ENCODE measurements at regions not wholly inside any gene's neighbourhood (a gene's known extent, or its start where the extent isn't known, plus 50 kb on each side); places are given as distances from the start of the nearest gene placed in this dataset.

DNA sequence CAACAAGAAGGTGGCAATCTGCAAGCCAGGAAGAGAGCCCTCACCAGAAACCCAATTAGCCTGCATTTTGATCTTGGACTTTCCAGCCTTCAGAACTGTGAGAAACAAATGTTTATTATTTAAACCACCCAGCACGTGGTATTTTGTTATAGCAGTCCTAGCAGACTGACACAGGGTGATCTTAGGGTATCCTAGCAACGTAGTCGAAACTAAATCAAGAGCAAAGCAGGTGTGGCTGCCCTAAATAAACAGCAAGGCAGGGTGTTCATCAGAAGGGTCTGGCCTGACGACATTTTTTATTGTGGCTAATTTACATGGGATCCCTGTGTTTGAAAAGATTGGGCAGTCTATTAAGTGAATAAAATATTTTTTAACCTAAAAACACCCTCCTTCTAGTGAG lies 198.8 kb downstream of the VEGFC start:
- no peaks in the 10 kb centered on the region for H3K4me1 Mint-ChIP-seq
- H3K36me3 Mint-ChIP-seq, result peaks cover 4% of the 10 kb centered on the region; the same call in 1 of the 2 replicates
- H3K27ac Mint-ChIP-seq, result no peak overlapping the region
- peaks cover 11% of the 10 kb centered on the region for H3K9me3 Mint-ChIP-seq
- no peak for DNase-seq (ENCODE audit: low spot score)
- H3K4me3 Mint-ChIP-seq, result no peak overlapping the region
- TF ChIP-seq TEAD1 (CRISPR knock-in tag; IDR thresholded peaks at IDR 0.05) (no peak), FOXK1 (CRISPR knock-in tag; IDR thresholded peaks at IDR 0.05) (no peak), ZNF219 (CRISPR knock-in tag; IDR thresholded peaks at IDR 0.05; ENCODE audit: borderline replicate concordance) (no peak), ZNF263 (CRISPR knock-in tag; IDR thresholded peaks at IDR 0.05; ENCODE audit: low read depth) (no peak), ESRRA (CRISPR knock-in tag; IDR thresholded peaks at IDR 0.05; ENCODE audit: borderline replicate concordance) (no peak), TCF7 (CRISPR knock-in tag; IDR thresholded peaks at IDR 0.05; ENCODE audit: low read depth) (no peak)
- TF ChIP-seq, protein P1, sequence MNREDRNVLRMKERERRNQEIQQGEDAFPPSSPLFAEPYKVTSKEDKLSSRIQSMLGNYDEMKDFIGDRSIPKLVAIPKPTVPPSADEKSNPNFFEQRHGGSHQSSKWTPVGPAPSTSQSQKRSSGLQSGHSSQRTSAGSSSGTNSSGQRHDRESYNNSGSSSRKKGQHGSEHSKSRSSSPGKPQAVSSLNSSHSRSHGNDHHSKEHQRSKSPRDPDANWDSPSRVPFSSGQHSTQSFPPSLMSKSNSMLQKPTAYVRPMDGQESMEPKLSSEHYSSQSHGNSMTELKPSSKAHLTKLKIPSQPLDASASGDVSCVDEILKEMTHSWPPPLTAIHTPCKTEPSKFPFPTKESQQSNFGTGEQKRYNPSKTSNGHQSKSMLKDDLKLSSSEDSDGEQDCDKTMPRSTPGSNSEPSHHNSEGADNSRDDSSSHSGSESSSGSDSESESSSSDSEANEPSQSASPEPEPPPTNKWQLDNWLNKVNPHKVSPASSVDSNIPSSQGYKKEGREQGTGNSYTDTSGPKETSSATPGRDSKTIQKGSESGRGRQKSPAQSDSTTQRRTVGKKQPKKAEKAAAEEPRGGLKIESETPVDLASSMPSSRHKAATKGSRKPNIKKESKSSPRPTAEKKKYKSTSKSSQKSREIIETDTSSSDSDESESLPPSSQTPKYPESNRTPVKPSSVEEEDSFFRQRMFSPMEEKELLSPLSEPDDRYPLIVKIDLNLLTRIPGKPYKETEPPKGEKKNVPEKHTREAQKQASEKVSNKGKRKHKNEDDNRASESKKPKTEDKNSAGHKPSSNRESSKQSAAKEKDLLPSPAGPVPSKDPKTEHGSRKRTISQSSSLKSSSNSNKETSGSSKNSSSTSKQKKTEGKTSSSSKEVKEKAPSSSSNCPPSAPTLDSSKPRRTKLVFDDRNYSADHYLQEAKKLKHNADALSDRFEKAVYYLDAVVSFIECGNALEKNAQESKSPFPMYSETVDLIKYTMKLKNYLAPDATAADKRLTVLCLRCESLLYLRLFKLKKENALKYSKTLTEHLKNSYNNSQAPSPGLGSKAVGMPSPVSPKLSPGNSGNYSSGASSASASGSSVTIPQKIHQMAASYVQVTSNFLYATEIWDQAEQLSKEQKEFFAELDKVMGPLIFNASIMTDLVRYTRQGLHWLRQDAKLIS (CRISPR knock-in tag; IDR thresholded peaks at IDR 0.05; ENCODE audit: borderline replicate concordance), result no peak
- TF ChIP-seq, protein P2, sequence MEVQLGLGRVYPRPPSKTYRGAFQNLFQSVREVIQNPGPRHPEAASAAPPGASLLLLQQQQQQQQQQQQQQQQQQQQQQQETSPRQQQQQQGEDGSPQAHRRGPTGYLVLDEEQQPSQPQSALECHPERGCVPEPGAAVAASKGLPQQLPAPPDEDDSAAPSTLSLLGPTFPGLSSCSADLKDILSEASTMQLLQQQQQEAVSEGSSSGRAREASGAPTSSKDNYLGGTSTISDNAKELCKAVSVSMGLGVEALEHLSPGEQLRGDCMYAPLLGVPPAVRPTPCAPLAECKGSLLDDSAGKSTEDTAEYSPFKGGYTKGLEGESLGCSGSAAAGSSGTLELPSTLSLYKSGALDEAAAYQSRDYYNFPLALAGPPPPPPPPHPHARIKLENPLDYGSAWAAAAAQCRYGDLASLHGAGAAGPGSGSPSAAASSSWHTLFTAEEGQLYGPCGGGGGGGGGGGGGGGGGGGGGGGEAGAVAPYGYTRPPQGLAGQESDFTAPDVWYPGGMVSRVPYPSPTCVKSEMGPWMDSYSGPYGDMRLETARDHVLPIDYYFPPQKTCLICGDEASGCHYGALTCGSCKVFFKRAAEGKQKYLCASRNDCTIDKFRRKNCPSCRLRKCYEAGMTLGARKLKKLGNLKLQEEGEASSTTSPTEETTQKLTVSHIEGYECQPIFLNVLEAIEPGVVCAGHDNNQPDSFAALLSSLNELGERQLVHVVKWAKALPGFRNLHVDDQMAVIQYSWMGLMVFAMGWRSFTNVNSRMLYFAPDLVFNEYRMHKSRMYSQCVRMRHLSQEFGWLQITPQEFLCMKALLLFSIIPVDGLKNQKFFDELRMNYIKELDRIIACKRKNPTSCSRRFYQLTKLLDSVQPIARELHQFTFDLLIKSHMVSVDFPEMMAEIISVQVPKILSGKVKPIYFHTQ (CRISPR knock-in tag; IDR thresholded peaks at IDR 0.05), result no peak
- TF ChIP-seq, protein P3, sequence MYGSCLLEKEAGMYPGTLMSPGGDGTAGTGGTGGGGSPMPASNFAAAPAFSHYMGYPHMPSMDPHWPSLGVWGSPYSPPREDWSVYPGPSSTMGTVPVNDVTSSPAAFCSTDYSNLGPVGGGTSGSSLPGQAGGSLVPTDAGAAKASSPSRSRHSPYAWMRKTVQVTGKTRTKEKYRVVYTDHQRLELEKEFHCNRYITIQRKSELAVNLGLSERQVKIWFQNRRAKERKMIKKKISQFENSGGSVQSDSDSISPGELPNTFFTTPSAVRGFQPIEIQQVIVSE (CRISPR knock-in tag; IDR thresholded peaks at IDR 0.05; ENCODE audit: borderline replicate concordance), result no peak
- TF ChIP-seq, protein P4, sequence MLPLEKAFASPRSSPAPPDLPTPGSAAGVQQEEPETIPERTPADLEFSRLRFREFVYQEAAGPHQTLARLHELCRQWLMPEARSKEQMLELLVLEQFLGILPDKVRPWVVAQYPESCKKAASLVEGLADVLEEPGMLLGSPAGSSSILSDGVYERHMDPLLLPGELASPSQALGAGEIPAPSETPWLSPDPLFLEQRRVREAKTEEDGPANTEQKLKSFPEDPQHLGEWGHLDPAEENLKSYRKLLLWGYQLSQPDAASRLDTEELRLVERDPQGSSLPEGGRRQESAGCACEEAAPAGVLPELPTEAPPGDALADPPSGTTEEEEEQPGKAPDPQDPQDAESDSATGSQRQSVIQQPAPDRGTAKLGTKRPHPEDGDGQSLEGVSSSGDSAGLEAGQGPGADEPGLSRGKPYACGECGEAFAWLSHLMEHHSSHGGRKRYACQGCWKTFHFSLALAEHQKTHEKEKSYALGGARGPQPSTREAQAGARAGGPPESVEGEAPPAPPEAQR (CRISPR knock-in tag; IDR thresholded peaks at IDR 0.05), result no peak
- TF ChIP-seq, protein P5, sequence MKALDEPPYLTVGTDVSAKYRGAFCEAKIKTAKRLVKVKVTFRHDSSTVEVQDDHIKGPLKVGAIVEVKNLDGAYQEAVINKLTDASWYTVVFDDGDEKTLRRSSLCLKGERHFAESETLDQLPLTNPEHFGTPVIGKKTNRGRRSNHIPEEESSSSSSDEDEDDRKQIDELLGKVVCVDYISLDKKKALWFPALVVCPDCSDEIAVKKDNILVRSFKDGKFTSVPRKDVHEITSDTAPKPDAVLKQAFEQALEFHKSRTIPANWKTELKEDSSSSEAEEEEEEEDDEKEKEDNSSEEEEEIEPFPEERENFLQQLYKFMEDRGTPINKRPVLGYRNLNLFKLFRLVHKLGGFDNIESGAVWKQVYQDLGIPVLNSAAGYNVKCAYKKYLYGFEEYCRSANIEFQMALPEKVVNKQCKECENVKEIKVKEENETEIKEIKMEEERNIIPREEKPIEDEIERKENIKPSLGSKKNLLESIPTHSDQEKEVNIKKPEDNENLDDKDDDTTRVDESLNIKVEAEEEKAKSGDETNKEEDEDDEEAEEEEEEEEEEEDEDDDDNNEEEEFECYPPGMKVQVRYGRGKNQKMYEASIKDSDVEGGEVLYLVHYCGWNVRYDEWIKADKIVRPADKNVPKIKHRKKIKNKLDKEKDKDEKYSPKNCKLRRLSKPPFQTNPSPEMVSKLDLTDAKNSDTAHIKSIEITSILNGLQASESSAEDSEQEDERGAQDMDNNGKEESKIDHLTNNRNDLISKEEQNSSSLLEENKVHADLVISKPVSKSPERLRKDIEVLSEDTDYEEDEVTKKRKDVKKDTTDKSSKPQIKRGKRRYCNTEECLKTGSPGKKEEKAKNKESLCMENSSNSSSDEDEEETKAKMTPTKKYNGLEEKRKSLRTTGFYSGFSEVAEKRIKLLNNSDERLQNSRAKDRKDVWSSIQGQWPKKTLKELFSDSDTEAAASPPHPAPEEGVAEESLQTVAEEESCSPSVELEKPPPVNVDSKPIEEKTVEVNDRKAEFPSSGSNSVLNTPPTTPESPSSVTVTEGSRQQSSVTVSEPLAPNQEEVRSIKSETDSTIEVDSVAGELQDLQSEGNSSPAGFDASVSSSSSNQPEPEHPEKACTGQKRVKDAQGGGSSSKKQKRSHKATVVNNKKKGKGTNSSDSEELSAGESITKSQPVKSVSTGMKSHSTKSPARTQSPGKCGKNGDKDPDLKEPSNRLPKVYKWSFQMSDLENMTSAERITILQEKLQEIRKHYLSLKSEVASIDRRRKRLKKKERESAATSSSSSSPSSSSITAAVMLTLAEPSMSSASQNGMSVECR (CRISPR knock-in tag; IDR thresholded peaks at IDR 0.05; ENCODE audit: borderline replicate concordance), result no peak
- H3K27me3 Mint-ChIP-seq (ENCODE audit: low read depth), result no peaks in the 10 kb centered on the region
- POLR2A ChIA-PET, result no interaction called here
- CTCF ChIA-PET, result no interaction called here
- ATAC-seq, result no peak

DNA sequence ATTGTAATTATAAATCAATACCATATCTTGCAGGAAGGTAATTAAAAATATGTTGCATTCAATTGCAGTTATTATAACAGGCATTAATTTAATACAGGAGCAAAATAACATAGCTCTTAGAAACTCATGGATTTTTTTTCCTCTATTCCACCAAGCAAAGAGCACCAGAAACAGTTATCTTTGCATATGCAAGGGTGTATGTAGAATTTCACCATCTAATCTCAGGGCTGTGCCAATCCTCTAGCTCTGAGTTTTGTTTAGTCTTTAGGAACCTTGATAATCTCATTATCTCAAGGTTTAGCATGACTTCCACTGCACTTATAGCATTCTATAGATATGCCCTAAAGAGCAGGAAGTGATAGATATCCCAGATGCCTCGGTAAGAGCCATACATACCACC lies 197.5 kb downstream of the VEGFC start:
- no peak for ATAC-seq
- no peak overlapping the region for H3K4me3 Mint-ChIP-seq
- ChIA-PET CTCF (no interaction called here), POLR2A (no interaction called here)
- peaks cover 11% of the 10 kb centered on the region for H3K9me3 Mint-ChIP-seq
- H3K27ac Mint-ChIP-seq, result no peak overlapping the region
- H3K27me3 Mint-ChIP-seq (ENCODE audit: low read depth), result no peaks in the 10 kb centered on the region
- no peak for DNase-seq (ENCODE audit: low spot score)
- H3K4me1 Mint-ChIP-seq, result no peaks in the 10 kb centered on the region
- peaks cover 4% of the 10 kb centered on the region; the same call in 1 of the 2 replicates for H3K36me3 Mint-ChIP-seq
- TF ChIP-seq TP53 (CRISPR knock-in tag; IDR thresholded peaks at IDR 0.05) (no peak), ZNF219 (CRISPR knock-in tag; IDR thresholded peaks at IDR 0.05; ENCODE audit: borderline replicate concordance) (no peak), JAZF1 (CRISPR knock-in tag; IDR thresholded peaks at IDR 0.05) (no peak), HMGA2 (CRISPR knock-in tag; IDR thresholded peaks at IDR 0.05) (no peak), NFATC4 (CRISPR knock-in tag; IDR thresholded peaks at IDR 0.05) (no peak)
- TF ChIP-seq, protein P6, sequence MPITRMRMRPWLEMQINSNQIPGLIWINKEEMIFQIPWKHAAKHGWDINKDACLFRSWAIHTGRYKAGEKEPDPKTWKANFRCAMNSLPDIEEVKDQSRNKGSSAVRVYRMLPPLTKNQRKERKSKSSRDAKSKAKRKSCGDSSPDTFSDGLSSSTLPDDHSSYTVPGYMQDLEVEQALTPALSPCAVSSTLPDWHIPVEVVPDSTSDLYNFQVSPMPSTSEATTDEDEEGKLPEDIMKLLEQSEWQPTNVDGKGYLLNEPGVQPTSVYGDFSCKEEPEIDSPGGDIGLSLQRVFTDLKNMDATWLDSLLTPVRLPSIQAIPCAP (CRISPR knock-in tag; IDR thresholded peaks at IDR 0.05), result no peak
- TF ChIP-seq, protein P7, sequence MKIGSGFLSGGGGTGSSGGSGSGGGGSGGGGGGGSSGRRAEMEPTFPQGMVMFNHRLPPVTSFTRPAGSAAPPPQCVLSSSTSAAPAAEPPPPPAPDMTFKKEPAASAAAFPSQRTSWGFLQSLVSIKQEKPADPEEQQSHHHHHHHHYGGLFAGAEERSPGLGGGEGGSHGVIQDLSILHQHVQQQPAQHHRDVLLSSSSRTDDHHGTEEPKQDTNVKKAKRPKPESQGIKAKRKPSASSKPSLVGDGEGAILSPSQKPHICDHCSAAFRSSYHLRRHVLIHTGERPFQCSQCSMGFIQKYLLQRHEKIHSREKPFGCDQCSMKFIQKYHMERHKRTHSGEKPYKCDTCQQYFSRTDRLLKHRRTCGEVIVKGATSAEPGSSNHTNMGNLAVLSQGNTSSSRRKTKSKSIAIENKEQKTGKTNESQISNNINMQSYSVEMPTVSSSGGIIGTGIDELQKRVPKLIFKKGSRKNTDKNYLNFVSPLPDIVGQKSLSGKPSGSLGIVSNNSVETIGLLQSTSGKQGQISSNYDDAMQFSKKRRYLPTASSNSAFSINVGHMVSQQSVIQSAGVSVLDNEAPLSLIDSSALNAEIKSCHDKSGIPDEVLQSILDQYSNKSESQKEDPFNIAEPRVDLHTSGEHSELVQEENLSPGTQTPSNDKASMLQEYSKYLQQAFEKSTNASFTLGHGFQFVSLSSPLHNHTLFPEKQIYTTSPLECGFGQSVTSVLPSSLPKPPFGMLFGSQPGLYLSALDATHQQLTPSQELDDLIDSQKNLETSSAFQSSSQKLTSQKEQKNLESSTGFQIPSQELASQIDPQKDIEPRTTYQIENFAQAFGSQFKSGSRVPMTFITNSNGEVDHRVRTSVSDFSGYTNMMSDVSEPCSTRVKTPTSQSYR (CRISPR knock-in tag; IDR thresholded peaks at IDR 0.05), result no peak
- TF ChIP-seq, protein P3 (CRISPR knock-in tag; IDR thresholded peaks at IDR 0.05; ENCODE audit: borderline replicate concordance), result no peak
